Hepatocyte (in vitro differentiated cells): ENCODE measurements at regions not wholly inside any gene's neighbourhood (a gene's known extent, or its start where the extent isn't known, plus 50 kb on each side); places are given as distances from the start of the nearest gene placed in this dataset.

Source experiments
- CTCF ChIP-seq: fragments of 200-600 bp; sonication (generic); IDR thresholded peaks from 2 replicates; pipeline ENCODE4 v1.5.1; 2016; ENCODE audit warnings: antibody characterized with exemption, mild to moderate bottlenecking; ENCODE audit not compliant: poor library complexity
- EZH2 ChIP-seq: fragments of 200-600 bp; sonication (generic); IDR thresholded peaks from 2 replicates; pipeline ENCODE4 v1.6.1; 2016; ENCODE audit warnings: antibody characterized with exemption, mild to moderate bottlenecking, borderline replicate concordance

- TF ChIP-seq CTCF: no peak
- TF ChIP-seq EZH2: no peak
Measured at GRCh38 chr18:43668866-43669265, 391.6 kb upstream of the SYT4 start.
